A549 (cell line): ENCODE measurements at regions not wholly inside any gene's neighbourhood (a gene's known extent, or its start where the extent isn't known, plus 50 kb on each side); places are given as distances from the start of the nearest gene placed in this dataset.
A peak's percentile ranks its signal among the peaks of the same experiment; 100 is the strongest.

Experiments
- ATAC-seq, 2 experiments: fragments of 200-7000 bp in 1 of 2; fragments of >200 bp in 1 of 2; cut with Nextera tagmentation in 1 of 2; cut with Tn5 transposase in 1 of 2; 3 replicates each; pipeline versions ENCODE4 v1.8.0 to v1.9.1; 2018 to 2020; ENCODE audit warnings: mild to moderate bottlenecking in 1 of 2, moderate library complexity in 1 of 2
- CTCF ChIA-PET: fragments of 300-600 bp; sonication (Branson Sonifier 250); formaldehyde crosslinking; extraction: SDS; loops from one replicate; lab custom pipeline; 2021; ENCODE audit warnings: antibody characterized with exemption, inconsistent platforms; lab: Yijun Ruan, JAX
- POLR2A ChIA-PET: fragments of 350-600 bp; formaldehyde crosslinking; extraction: SDS; loops from one replicate; lab custom pipeline; 2021; ENCODE audit warnings: antibody characterized with exemption, inconsistent platforms; lab: Yijun Ruan, JAX
- DNase-seq, 2 experiments: peaks; one replicate each; pipeline versions ENCODE4 v3.0.0 to v3.0.0-alpha.2; 2011 to 2016; ENCODE audit warnings: low read depth in 1 of 2, low spot score in 1 of 2
- FAIRE-seq: peaks from 2 replicates; lab custom pipeline; 2011; peaks lifted over from hg19 to GRCh38; lab: Jason Lieb, UNC
- H3K27ac ChIP-seq, 2 experiments: fragments of >200 bp; sonication (Bioruptor Twin); formaldehyde crosslinking; 3 replicates each; pipeline ENCODE4 v1.5.1; 2016 to 2017
- H3K4me1 ChIP-seq: fragments of >200 bp; sonication (Bioruptor Twin); formaldehyde crosslinking; 3 replicates; pipeline ENCODE4 v1.6.1; 2016
- H3K4me2 ChIP-seq: fragments of >200 bp; sonication (Bioruptor Twin); formaldehyde crosslinking; 3 replicates; pipeline ENCODE4 v1.6.1; 2016
- H3K4me3 ChIP-seq: fragments of >200 bp; sonication (Bioruptor Twin); formaldehyde crosslinking; 3 replicates; pipeline ENCODE4 v1.5.1; 2016
- H3K9me3 ChIP-seq: fragments of >200 bp; sonication (Bioruptor Twin); formaldehyde crosslinking; 3 replicates; pipeline ENCODE4 v1.6.1; 2016
- BHLHE40 ChIP-seq: IDR thresholded peaks from 2 replicates; pipeline ENCODE4 v1.6.1; 2012; ENCODE audit warnings: low read depth, low read length, inconsistent platforms
- CBX8 ChIP-seq: fragments of 200-600 bp; sonication (generic); IDR thresholded peaks from 2 replicates; pipeline ENCODE4 v1.6.1; 2016
- CHD2 ChIP-seq: fragments of 150-350 bp; IDR thresholded peaks from 2 replicates; pipeline ENCODE4 v1.6.1; 2014; ENCODE audit warnings: low read length; ENCODE audit not compliant: partially characterized antibody
- CHD4 ChIP-seq: fragments of 200-600 bp; sonication (generic); IDR thresholded peaks from 2 replicates; pipeline ENCODE4 v1.6.1; 2016; ENCODE audit warnings: antibody characterized with exemption, mild to moderate bottlenecking, borderline replicate concordance
- E2F6 ChIP-seq: IDR thresholded peaks from 2 replicates; pipeline ENCODE4 v1.6.1; 2012; ENCODE audit warnings: low read depth, borderline replicate concordance
- EP300 ChIP-seq, 2 experiments: fragments of >200 bp; sonication (Bioruptor Twin); formaldehyde crosslinking; IDR thresholded peaks; 2 replicates in 1 of 2; 3 replicates in 1 of 2; pipeline ENCODE4 v1.6.1; 2016 to 2017
- HDAC2 ChIP-seq: fragments of 200-600 bp; sonication (generic); IDR thresholded peaks from 2 replicates; pipeline ENCODE4 v1.6.1; 2016
- HES2 ChIP-seq: fragments of >200 bp; sonication (Bioruptor Twin); formaldehyde crosslinking; IDR thresholded peaks from 2 replicates; pipeline ENCODE4 v1.6.1; 2016
- HMGXB4 ChIP-seq: fragments of 250-450 bp; sonication (Bioruptor Pico); IDR thresholded peaks from 2 replicates; pipeline ENCODE4 v1.5.0; 2021; ENCODE audit warnings: mild to moderate bottlenecking, moderate library complexity, borderline replicate concordance
- HOXA7 ChIP-seq: fragments of 250-450 bp; sonication (Bioruptor Pico); IDR thresholded peaks from 2 replicates; pipeline ENCODE4 v1.5.0; 2020; ENCODE audit warnings: mild to moderate bottlenecking, moderate library complexity
- HOXB13 ChIP-seq: fragments of 250-450 bp; sonication (Bioruptor Pico); IDR thresholded peaks from 2 replicates; pipeline ENCODE4 v1.5.0; 2020; ENCODE audit warnings: low read depth, mild to moderate bottlenecking, moderate library complexity
- MAX ChIP-seq: IDR thresholded peaks from 2 replicates; pipeline ENCODE4 v1.6.1; 2012
- MAZ ChIP-seq: fragments of 150-350 bp; IDR thresholded peaks from 2 replicates; pipeline ENCODE4 v1.6.1; 2014; ENCODE audit warnings: antibody characterized with exemption, low read depth, low read length, borderline replicate concordance
- NR3C1 ChIP-seq: fragments of >200 bp; sonication (Bioruptor Twin); formaldehyde crosslinking; IDR thresholded peaks from 3 replicates; pipeline ENCODE4 v1.6.1; 2017
- PHF8 ChIP-seq: fragments of 200-600 bp; sonication (generic); IDR thresholded peaks from 2 replicates; pipeline ENCODE4 v1.6.1; 2016; ENCODE audit warnings: low read depth, mild to moderate bottlenecking, antibody characterized with exemption, moderate library complexity, borderline replicate concordance
- POLR2A ChIP-seq: IDR thresholded peaks from 2 replicates; pipeline ENCODE4 v1.6.1; 2012; ENCODE audit warnings: mild to moderate bottlenecking, low read length
- RFX5 ChIP-seq: fragments of 450-650 bp; IDR thresholded peaks from 2 replicates; pipeline ENCODE4 v1.7.1; 2014; ENCODE audit warnings: antibody characterized with exemption, mild to moderate bottlenecking, moderate library complexity
- RNF2 ChIP-seq: fragments of 200-600 bp; sonication (generic); IDR thresholded peaks from 2 replicates; pipeline ENCODE4 v1.6.1; 2016; ENCODE audit warnings: low read depth, mild to moderate bottlenecking, antibody characterized with exemption, moderate library complexity, borderline replicate concordance
- SREBF2 ChIP-seq: fragments of 450-650 bp; IDR thresholded peaks from 2 replicates; pipeline ENCODE4 v1.6.1; 2014; ENCODE audit warnings: mild to moderate bottlenecking, moderate library complexity
- ZFP36 ChIP-seq: fragments of 450-650 bp; IDR thresholded peaks from 2 replicates; pipeline ENCODE4 v1.6.1; 2014; ENCODE audit warnings: borderline replicate concordance; ENCODE audit not compliant: partially characterized antibody
- WGBS: methylation state at CpG from one replicate; pipeline ENCODE4 v1.1.6; 2017; ENCODE audit errors: missing lambda C conversion rate; 5-methylcytosine and 5-hydroxymethylcytosine counted together

DNA sequence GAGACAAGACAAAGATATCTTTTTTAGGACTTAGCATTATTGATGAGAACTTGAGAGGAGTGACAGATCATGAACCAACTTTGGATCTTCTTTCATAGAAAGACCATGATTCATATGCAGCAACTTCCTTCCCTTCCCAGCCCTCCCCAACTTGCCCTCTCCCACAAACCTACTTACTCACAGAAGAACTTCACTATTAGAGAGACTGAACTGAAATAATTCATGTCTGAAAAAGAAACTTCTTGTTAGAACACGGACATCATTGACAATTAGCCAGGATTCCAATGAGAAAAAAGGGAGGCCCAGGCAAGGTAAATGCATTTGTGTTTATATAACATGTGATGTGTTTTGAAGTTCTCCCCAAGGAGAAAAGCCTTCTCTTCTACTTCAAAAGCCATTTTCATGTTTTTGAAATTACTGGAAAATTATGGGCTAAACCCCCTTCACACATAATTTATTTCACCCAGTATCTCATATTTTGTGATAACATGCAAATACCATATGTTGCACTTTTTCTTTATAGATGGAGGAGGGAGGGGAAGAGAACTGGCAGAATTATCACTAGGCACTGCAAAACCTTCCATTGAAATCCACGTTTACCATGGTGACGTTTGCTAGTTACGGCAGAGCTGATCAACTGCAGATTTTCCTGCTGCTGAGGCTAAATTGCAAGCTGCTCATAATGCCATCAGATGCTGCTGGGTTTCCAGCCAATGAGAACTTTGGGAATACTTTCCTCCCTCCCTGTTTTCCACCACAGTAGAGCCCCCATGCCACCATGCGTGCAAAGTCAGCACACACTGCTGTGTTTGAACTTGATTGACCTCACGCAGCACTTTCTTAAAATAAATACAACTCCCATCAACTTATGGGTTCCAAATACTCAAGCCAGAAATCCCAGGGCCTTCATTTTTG lies 294.7 kb downstream of the MEIS1 start:
- no peak overlapping the region for H3K4me3 ChIP-seq
- no peak for FAIRE-seq
- DNase-seq: no peak
- no peaks in the 10 kb centered on the region for H3K4me1 ChIP-seq
- TF ChIP-seq EP300 (IDR thresholded peaks at IDR 0.05) (0 out of 5 replicates have a peak, but pooled peaks of 1 of the 2 experiments have one; percentile 14), RFX5 (no peak)
- H3K9me3 ChIP-seq: no peaks in the 10 kb centered on the region
- no peak for ATAC-seq
- no peak overlapping the region for H3K27ac ChIP-seq
- ChIA-PET CTCF (no interaction called here), POLR2A (no interaction called here)
- H3K4me2 ChIP-seq: no peak overlapping the region
- 24% methylated on average over 6 of the region's 6 CpGs for WGBS

DNA sequence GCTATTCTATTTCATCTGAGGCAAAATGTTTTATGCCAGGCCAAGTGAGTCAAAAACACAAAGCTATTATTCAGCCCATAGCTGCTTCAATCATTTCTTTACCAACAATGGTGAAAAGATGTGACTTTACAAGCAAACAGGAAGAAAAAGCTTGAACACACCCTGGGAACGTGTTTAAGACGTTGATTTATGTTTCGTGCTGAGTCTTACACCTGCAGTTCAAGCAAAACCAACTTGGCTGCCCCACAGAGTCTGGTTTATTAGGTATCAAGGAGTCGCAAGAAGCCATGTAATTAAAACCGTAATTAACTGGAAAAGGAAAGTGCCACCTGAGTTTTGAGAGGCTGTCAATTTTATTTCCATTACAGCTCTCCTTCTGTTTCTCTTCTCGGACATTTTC lies 295.5 kb downstream of the MEIS1 start:
- Histone ChIP-seq H3K4me2 (no peak overlapping the region), H3K4me1 (no peaks in the 10 kb centered on the region), H3K27ac (no peak overlapping the region), H3K9me3 (no peaks in the 10 kb centered on the region), H3K4me3 (no peak overlapping the region)
- POLR2A ChIA-PET: no interaction called here
- FAIRE-seq: no peak
- 18% methylated on average over 6 of the region's 6 CpGs for WGBS
- no peak for ATAC-seq
- TF ChIP-seq RNF2: no peak
- CTCF ChIA-PET: interaction anchor here (1.2 kb wide), 1 partner anchor 18 kb away, joined by 3 read pairs; no protein-coding TSS in a partner anchor
- no peak for DNase-seq

DNA sequence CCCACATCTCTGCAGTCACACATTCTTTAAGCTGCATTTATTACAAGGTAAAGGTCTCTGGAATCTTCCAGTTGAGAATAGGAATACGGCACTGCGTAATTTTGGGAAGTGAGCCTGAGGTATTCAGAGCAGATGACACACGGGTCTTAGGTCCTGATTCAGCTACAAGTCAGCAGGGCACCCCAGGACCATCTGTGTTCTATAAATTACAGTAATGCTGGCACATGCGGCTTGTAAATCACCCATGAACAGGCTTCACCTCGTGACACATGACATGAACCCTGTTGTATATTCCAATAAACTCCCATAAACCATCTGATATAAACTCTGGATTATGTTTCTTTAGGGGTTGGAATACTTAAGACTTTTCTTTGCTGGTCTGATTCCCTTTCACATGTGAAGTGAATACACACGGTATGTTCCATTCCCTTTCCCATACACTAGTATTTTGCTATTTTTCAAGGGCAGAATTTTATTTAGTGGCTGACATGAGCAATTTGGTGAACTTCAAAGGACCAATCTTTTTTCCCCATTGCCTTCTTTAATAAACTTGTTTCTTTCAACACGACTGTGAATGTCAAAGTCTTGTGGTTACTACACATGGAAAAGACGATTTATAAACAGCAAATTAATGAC lies 298.6 kb downstream of the MEIS1 start:
- FAIRE-seq: no peak
- no peak for ATAC-seq

More for the DNA sequence above, 298.6 kb downstream of the MEIS1 start:
- DNase-seq: no peak
- POLR2A ChIA-PET: no interaction called here
- no peaks in the 10 kb centered on the region for H3K4me1 ChIP-seq
- no peak for TF ChIP-seq POLR2A
- TF ChIP-seq NR3C1: no peak
- no peak for TF ChIP-seq ZFP36
- TF ChIP-seq HMGXB4 (CRISPR knock-in tag): no peak
- TF ChIP-seq HES2: no peak
- no peak for TF ChIP-seq HOXB13 (CRISPR knock-in tag)
- no peak for TF ChIP-seq CHD2
- TF ChIP-seq BHLHE40: no peak
- TF ChIP-seq HDAC2: no peak
- no peak for TF ChIP-seq HOXA7 (CRISPR knock-in tag)
- TF ChIP-seq PHF8: no peak
- TF ChIP-seq CHD4: no peak
- no peak for TF ChIP-seq CBX8
- no peak for TF ChIP-seq MAX
- no peak for TF ChIP-seq E2F6
- no peak for TF ChIP-seq MAZ
- TF ChIP-seq SREBF2: no peak
- TF ChIP-seq, all 56 proteins: peak for 0
- CTCF ChIA-PET: no interaction called here
- Histone ChIP-seq H3K4me2 (no peak overlapping the region), H3K27ac (no peak overlapping the region), H3K4me3 (no peak overlapping the region), H3K9me3 (no peaks in the 10 kb centered on the region)
- WGBS: 29% methylated on average over 8 of the region's 8 CpGs
